Endodermal cell (in vitro differentiated cells): ENCODE measurements at regions not wholly inside any gene's neighbourhood (a gene's known extent, or its start where the extent isn't known, plus 50 kb on each side); places are given as distances from the start of the nearest gene placed in this dataset.

Experiments
- DNase-seq: peaks from one replicate; pipeline ENCODE4 v3.0.0-alpha.2; 2017
- H3K27ac ChIP-seq: 2 replicates; pipeline ENCODE4 v1.5.1; 2013; ENCODE audit warnings: mild to moderate bottlenecking, low read depth, low read length, moderate library complexity
- H3K27me3 ChIP-seq: 2 replicates; pipeline ENCODE4 v1.6.1; 2013; ENCODE audit warnings: mild to moderate bottlenecking, low read length, moderate library complexity; ENCODE audit not compliant: insufficient read depth, control insufficient read depth, poor library complexity, severe bottlenecking
- H3K36me3 ChIP-seq: 2 replicates; pipeline ENCODE4 v1.7.0; 2013; ENCODE audit warnings: mild to moderate bottlenecking, low read length, moderate library complexity; ENCODE audit not compliant: control insufficient read depth, insufficient read depth
- H3K4me1 ChIP-seq: one replicate; pipeline ENCODE4 v1.7.0; 2013; ENCODE audit warnings: low read length; ENCODE audit not compliant: control insufficient read depth, insufficient read depth
- H3K4me3 ChIP-seq: 2 replicates; pipeline ENCODE4 v1.5.1; 2013; ENCODE audit warnings: mild to moderate bottlenecking, low read length, moderate library complexity
- H3K9ac ChIP-seq: 2 replicates; pipeline ENCODE4 v1.6.1; 2013; ENCODE audit warnings: mild to moderate bottlenecking, low read length, moderate library complexity; ENCODE audit not compliant: poor library complexity, severe bottlenecking; ENCODE audit errors: extremely low read depth
- H3K9me3 ChIP-seq: 2 replicates; pipeline ENCODE4 v1.6.1; 2013; ENCODE audit warnings: mild to moderate bottlenecking, low read length, moderate library complexity; ENCODE audit not compliant: control insufficient read depth
- H3K27ac Mint-ChIP-seq: 2 replicates; pipeline ENCODE4 v1.8.0; 2020; ENCODE audit warnings: mixed read lengths
- H3K27me3 Mint-ChIP-seq: 2 replicates; pipeline ENCODE4 v1.8.0; 2021; ENCODE audit warnings: mild to moderate bottlenecking, mixed read lengths; ENCODE audit not compliant: insufficient read depth
- H3K36me3 Mint-ChIP-seq: 2 replicates; pipeline ENCODE4 v1.8.0; 2020; ENCODE audit warnings: low read depth, mixed read lengths
- H3K4me1 Mint-ChIP-seq: 2 replicates; pipeline ENCODE4 v1.8.0; 2020; ENCODE audit warnings: mixed read lengths
- H3K4me3 Mint-ChIP-seq: 2 replicates; pipeline ENCODE4 v1.8.0; 2020; ENCODE audit warnings: mild to moderate bottlenecking, moderate library complexity, mixed read lengths
- H3K9me3 Mint-ChIP-seq: 2 replicates; pipeline ENCODE4 v1.8.0; 2020; ENCODE audit warnings: mild to moderate bottlenecking, mixed read lengths
- WGBS, 2 experiments: methylation state at CpG; one replicate each; pipeline versions ENCODE4 v1.1.5 to v1.1.7; 2013; ENCODE audit warnings: missing lambda C conversion rate in 2 of 2, mixed read lengths in 1 of 2; ENCODE audit not compliant: insufficient coverage in 1 of 2, insufficient read length in 1 of 2; 5-methylcytosine and 5-hydroxymethylcytosine counted together
- TF ChIP-seq, protein P1 (sequence below): fragments of 200-600 bp; sonication (generic); conservative IDR thresholded peaks from 2 replicates; pipeline ENCODE4 v1.5.0; 2021; ENCODE audit warnings: antibody characterized with exemption, mild to moderate bottlenecking

DNA sequence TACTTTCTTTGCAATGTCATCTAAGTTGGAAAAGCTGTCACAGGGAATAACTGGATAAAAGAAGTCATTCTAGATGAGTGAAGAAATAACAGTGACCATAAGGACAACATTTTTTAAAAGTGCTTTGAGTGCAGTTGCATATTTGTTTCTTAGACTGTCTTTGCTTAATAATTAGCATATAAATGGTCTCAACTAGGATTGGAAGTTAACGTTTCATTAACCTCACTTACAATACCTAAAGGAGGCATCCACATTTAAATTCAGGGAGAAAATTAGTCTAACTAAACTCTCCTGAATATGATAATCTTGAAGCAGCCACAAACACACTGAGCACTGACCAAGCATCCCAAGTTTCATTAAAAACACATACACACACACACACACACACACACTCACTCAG is 780.7 kb downstream of the PCDH18 start:
- H3K27me3 ChIP-seq: no peaks in the 10 kb centered on the region
- no peaks in the 10 kb centered on the region for H3K36me3 ChIP-seq
- H3K4me3 ChIP-seq: no peak overlapping the region
- no peak overlapping the region for H3K4me3 Mint-ChIP-seq
- DNase-seq: no peak
- H3K4me1 Mint-ChIP-seq: peaks cover 8% of the 10 kb centered on the region
- H3K9me3 Mint-ChIP-seq: peaks cover 24% of the 10 kb centered on the region
- no peak overlapping the region for H3K27ac ChIP-seq
- H3K27me3 Mint-ChIP-seq: no peaks in the 10 kb centered on the region
- 68% methylated on average over 1 of the region's 1 CpG; no CpG with 5 or more reads in 1 of the 2 experiments for WGBS, 2 experiments
- no peaks in the 10 kb centered on the region for H3K4me1 ChIP-seq
- no peak overlapping the region for H3K27ac Mint-ChIP-seq
- H3K36me3 Mint-ChIP-seq: peaks cover 17% of the 10 kb centered on the region
- H3K9ac ChIP-seq: no peak overlapping the region
- TF ChIP-seq, protein P1, sequence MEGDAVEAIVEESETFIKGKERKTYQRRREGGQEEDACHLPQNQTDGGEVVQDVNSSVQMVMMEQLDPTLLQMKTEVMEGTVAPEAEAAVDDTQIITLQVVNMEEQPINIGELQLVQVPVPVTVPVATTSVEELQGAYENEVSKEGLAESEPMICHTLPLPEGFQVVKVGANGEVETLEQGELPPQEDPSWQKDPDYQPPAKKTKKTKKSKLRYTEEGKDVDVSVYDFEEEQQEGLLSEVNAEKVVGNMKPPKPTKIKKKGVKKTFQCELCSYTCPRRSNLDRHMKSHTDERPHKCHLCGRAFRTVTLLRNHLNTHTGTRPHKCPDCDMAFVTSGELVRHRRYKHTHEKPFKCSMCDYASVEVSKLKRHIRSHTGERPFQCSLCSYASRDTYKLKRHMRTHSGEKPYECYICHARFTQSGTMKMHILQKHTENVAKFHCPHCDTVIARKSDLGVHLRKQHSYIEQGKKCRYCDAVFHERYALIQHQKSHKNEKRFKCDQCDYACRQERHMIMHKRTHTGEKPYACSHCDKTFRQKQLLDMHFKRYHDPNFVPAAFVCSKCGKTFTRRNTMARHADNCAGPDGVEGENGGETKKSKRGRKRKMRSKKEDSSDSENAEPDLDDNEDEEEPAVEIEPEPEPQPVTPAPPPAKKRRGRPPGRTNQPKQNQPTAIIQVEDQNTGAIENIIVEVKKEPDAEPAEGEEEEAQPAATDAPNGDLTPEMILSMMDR: no peak
- H3K9me3 ChIP-seq: peaks cover 21% of the 10 kb centered on the region

GRCh38 chr4:136750897-136751296 is 781.4 kb downstream of the PCDH18 start:
- Mint-ChIP-seq H3K27me3 (no peaks in the 10 kb centered on the region), H3K4me3 (no peak overlapping the region), H3K9me3 (peaks cover 24% of the 10 kb centered on the region), H3K27ac (no peak overlapping the region), H3K4me1 (peaks cover 8% of the 10 kb centered on the region), H3K36me3 (peaks cover 17% of the 10 kb centered on the region)
- Histone ChIP-seq H3K9ac (no peak overlapping the region), H3K36me3 (no peaks in the 10 kb centered on the region), H3K4me1 (no peaks in the 10 kb centered on the region), H3K9me3 (peaks cover 22% of the 10 kb centered on the region), H3K27me3 (no peaks in the 10 kb centered on the region), H3K27ac (no peak overlapping the region), H3K4me3 (no peak overlapping the region)
- WGBS, 2 experiments: 100% methylated on average over 3 of the region's 3 CpGs
- no peak for DNase-seq
- TF ChIP-seq, protein P1: no peak

GRCh38 chr4:136749989-136750388 is 782.3 kb downstream of the PCDH18 start:
- DNase-seq: no peak
- H3K36me3 ChIP-seq: no peaks in the 10 kb centered on the region
- H3K27me3 ChIP-seq: no peaks in the 10 kb centered on the region
- no peaks in the 10 kb centered on the region for H3K4me1 ChIP-seq
- Mint-ChIP-seq H3K36me3 (peaks cover 20% of the 10 kb centered on the region), H3K4me3 (no peak overlapping the region), H3K9me3 (peaks cover 33% of the 10 kb centered on the region), H3K4me1 (peaks cover 5% of the 10 kb centered on the region), H3K27ac (no peak overlapping the region), H3K27me3 (no peaks in the 10 kb centered on the region)
- TF ChIP-seq, protein P1: no peak
- H3K4me3 ChIP-seq: no peak overlapping the region
- no peak overlapping the region for H3K27ac ChIP-seq
- 85 to 90% methylated on average over 1 to 2 of the region's 2 CpGs for WGBS, 2 experiments
- H3K9me3 ChIP-seq: peaks cover 31% of the 10 kb centered on the region
- no peak overlapping the region for H3K9ac ChIP-seq
